Activated T-cell treated with anti-CD3 and anti-CD28 coated beads, Interleukin-2, amount 50 U/mL, for 4 hours (primary cell): ENCODE measurements at regions not wholly inside any gene's neighbourhood (a gene's known extent, or its start where the extent isn't known, plus 50 kb on each side); places are given as distances from the start of the nearest gene placed in this dataset.
"Not testable (repeated sequence)": the region's sequence is repeated elsewhere in the genome, so short reads cannot be mapped to it uniquely, and the experiment has no call there.

ENCODE experiments used
- ATAC-seq, 2 donors: fragments of 200-7000 bp; cut with Tn5 transposase; one replicate each; pipeline ENCODE4 v1.10.0; 2021
- DNase-seq: peaks from one replicate; pipeline ENCODE4 v3.0.0-alpha.2; 2020
- H3K27me3 Mint-ChIP-seq: one replicate; pipeline ENCODE4 v1.8.0; 2021; ENCODE audit warnings: low read depth, mixed read lengths
- H3K36me3 Mint-ChIP-seq: one replicate; pipeline ENCODE4 v1.8.0; 2022; ENCODE audit warnings: mixed read lengths; ENCODE audit not compliant: insufficient read depth
- H3K4me1 Mint-ChIP-seq: one replicate; pipeline ENCODE4 v1.8.0; 2021; ENCODE audit warnings: low read depth, mixed read lengths
- H3K4me3 Mint-ChIP-seq: one replicate; pipeline ENCODE4 v1.8.0; 2021; ENCODE audit warnings: mild to moderate bottlenecking, moderate library complexity, mixed read lengths
- H3K9me3 Mint-ChIP-seq: one replicate; pipeline ENCODE4 v1.8.0; 2021; ENCODE audit warnings: mixed read lengths

DNA sequence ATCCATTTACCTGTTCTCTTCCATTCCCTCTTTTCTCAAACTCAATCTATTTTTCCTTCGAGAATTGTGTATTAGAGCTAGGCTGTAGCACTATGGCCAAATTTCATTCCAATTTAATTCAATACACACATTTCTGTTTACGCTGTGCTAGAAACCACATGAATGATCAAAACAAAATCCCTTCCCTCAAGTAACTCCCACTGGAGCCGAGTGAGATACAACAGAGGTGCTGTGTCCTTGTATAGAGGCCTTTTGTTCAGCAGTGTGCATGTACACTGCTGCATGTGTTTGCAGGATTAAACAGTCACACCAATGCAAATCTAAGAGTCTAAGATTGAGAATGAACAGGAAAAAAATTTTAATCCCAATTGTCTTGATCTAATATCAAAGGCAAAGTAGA lies 734.2 kb downstream of the RAPGEF2 start:
- no peaks in the 10 kb centered on the region for H3K27me3 Mint-ChIP-seq
- ATAC-seq: no peak
- H3K4me3 Mint-ChIP-seq: no peak overlapping the region
- peaks cover 3% of the 10 kb centered on the region for H3K9me3 Mint-ChIP-seq
- H3K4me1 Mint-ChIP-seq: no peaks in the 10 kb centered on the region
- no peaks in the 10 kb centered on the region for H3K36me3 Mint-ChIP-seq
- no peak for DNase-seq

- ATAC-seq: no peak
- Mint-ChIP-seq H3K4me3 (no peak overlapping the region), H3K9me3 (peaks cover 4% of the 10 kb centered on the region), H3K27me3 (no peaks in the 10 kb centered on the region), H3K36me3 (no peaks in the 10 kb centered on the region), H3K4me1 (no peaks in the 10 kb centered on the region)
- no peak for DNase-seq
These were observed 752.9 kb downstream of the RAPGEF2 start for GRCh38 chr4:159855731-159856130.

DNA sequence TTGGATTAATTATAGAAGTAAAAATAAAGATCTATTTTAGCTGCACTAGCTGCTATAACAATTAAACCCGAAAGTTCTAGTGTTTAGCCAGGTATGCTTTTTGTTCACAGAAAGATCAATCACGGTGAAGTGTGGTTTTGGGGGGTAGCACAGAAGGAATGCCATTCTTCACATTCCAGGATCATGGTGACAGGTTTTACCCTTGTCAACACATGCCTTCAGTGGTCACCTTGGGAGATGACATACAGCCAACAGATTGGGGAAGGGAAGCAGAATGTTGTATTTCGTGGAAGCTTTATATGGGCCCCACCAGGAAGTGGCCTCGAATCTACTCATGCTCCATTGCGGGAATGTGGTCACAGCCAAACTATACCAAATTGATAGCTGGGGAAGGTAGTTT lies 753.6 kb downstream of the RAPGEF2 start:
- DNase-seq (no peak), ATAC-seq (no peak)
- H3K27me3 Mint-ChIP-seq: no peaks in the 10 kb centered on the region
- H3K4me1 Mint-ChIP-seq: no peaks in the 10 kb centered on the region
- peaks cover 8% of the 10 kb centered on the region for H3K9me3 Mint-ChIP-seq
- no peaks in the 10 kb centered on the region for H3K36me3 Mint-ChIP-seq
- no peak overlapping the region for H3K4me3 Mint-ChIP-seq

DNA sequence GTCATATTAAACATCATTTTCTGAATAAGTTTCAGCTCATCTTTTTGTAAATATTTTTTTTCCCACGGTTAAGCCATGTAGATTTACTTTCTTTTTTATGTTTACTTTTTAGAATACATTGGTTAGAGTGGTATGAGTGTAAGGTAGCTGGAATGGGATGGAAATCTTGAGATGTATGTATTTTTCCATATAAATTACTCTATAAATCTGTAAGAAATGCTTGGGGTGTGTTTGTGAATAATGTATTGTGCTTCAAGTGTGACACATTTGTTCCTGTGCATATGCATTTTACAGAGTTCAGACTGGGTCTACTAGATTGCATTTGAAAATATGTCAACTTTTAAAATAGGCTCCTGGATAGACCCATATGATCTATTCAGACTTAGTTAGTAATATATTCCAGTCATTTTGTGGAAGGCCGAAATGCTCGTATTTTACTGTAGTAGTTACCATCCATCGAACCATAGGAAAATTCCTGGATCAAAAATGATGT lies 756.8 kb downstream of the RAPGEF2 start:
- H3K4me3 Mint-ChIP-seq: no peak overlapping the region
- no peak for DNase-seq
- no peaks in the 10 kb centered on the region for H3K36me3 Mint-ChIP-seq
- no peaks in the 10 kb centered on the region for H3K4me1 Mint-ChIP-seq
- no peak for ATAC-seq
- no peaks in the 10 kb centered on the region for H3K27me3 Mint-ChIP-seq
- peaks cover 10% of the 10 kb centered on the region for H3K9me3 Mint-ChIP-seq

DNA sequence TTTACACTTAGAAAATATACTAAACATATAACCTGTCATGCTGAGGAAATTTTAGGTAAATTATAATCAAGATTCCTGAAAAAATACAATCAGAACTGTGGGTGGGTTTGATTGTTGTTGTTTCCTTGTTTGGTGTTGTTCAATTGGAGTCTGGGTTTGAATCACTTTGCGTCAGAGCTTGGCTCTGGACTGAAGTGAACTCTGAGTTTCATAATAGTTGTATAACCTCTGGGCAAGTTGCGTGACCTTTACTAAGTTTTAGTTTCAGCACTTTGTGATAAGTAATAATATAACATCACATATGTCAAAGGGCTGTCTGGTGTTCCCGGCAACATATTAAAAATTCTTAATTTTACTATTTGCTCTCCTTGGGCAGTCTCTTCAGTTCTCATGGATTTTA lies 758.1 kb downstream of the RAPGEF2 start:
- Mint-ChIP-seq H3K36me3 (no peaks in the 10 kb centered on the region), H3K9me3 (peaks cover 10% of the 10 kb centered on the region), H3K4me3 (no peak overlapping the region), H3K4me1 (no peaks in the 10 kb centered on the region), H3K27me3 (no peaks in the 10 kb centered on the region)
- DNase-seq (no peak), ATAC-seq (no peak)

- no peak for DNase-seq
- H3K36me3 Mint-ChIP-seq: no peaks in the 10 kb centered on the region
- no peaks in the 10 kb centered on the region for H3K4me1 Mint-ChIP-seq
- no peak for ATAC-seq
- no peaks in the 10 kb centered on the region for H3K27me3 Mint-ChIP-seq
- peaks cover 9% of the 10 kb centered on the region for H3K9me3 Mint-ChIP-seq
- no peak overlapping the region for H3K4me3 Mint-ChIP-seq
These were observed 761.5 kb downstream of the RAPGEF2 start for GRCh38 chr4:159864337-159864736.

GRCh38 chr4:159867673-159868072 lies 764.8 kb downstream of the RAPGEF2 start:
- H3K4me1 Mint-ChIP-seq: no peaks in the 10 kb centered on the region
- peaks cover 3% of the 10 kb centered on the region for H3K9me3 Mint-ChIP-seq
- H3K4me3 Mint-ChIP-seq: no peak overlapping the region
- no peak for ATAC-seq
- DNase-seq: no peak
- H3K36me3 Mint-ChIP-seq: no peaks in the 10 kb centered on the region
- no peaks in the 10 kb centered on the region for H3K27me3 Mint-ChIP-seq

DNA sequence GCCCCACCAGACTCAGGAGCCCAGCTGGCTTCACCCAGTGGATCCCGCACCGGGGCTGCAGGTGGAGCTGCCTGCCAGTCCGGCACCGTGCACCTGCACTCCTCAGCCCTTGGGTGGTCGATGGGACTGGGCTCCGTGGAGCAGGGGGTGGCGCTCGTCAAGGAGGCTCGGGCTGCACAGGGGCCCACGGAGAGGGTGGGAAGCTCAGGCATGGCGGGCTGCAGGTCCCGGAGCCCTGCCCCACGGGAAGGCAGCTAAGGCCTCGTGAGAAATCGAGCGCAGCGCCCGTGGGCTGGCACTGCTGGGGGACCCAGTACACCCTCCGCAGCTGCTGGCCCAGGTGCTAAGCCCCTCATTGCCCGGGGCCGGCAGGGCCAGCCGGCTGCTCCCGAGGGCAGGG lies 766.1 kb downstream of the RAPGEF2 start:
- not testable (repeated sequence) for H3K4me1 Mint-ChIP-seq, H3K36me3 Mint-ChIP-seq, ATAC-seq, DNase-seq, H3K27me3 Mint-ChIP-seq, H3K9me3 Mint-ChIP-seq, H3K4me3 Mint-ChIP-seq

DNA sequence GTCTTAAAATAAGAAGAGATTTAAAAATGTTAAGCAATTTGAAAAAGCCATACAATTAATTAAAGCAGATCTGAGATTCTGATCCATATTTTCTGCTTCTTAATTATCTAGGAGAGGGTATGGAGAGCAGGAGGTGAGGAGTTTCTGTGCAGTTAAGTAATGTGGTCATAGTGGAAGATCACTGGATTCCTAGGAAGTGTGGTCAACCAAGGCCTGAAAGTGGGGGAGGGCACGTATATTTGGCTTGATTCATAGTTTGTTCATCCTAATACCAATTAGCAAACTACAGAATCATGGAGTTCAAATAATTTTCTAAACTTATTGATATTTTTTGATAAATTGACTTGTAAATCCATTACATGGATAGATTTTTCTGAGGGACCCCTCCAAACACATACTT lies 768.3 kb downstream of the RAPGEF2 start:
- Mint-ChIP-seq H3K4me3 (no peak overlapping the region), H3K36me3 (no peaks in the 10 kb centered on the region), H3K4me1 (no peaks in the 10 kb centered on the region), H3K27me3 (no peaks in the 10 kb centered on the region), H3K9me3 (peaks cover 3% of the 10 kb centered on the region)
- ATAC-seq (no peak), DNase-seq (no peak)

GRCh38 chr4:159881158-159881557 lies 778.3 kb downstream of the RAPGEF2 start:
- H3K4me3 Mint-ChIP-seq: no peak overlapping the region
- no peaks in the 10 kb centered on the region for H3K36me3 Mint-ChIP-seq
- peaks cover 7% of the 10 kb centered on the region for H3K9me3 Mint-ChIP-seq
- ATAC-seq: no peak
- DNase-seq: no peak
- no peaks in the 10 kb centered on the region for H3K27me3 Mint-ChIP-seq
- no peaks in the 10 kb centered on the region for H3K4me1 Mint-ChIP-seq

- Mint-ChIP-seq H3K36me3 (no peaks in the 10 kb centered on the region), H3K4me1 (no peaks in the 10 kb centered on the region), H3K9me3 (peaks cover 3% of the 10 kb centered on the region)
These were observed 782.1 kb downstream of the RAPGEF2 start for GRCh38 chr4:159884989-159885388.

GRCh38 chr4:159899596-159899995 lies 796.7 kb downstream of the RAPGEF2 start:
- Mint-ChIP-seq H3K4me3 (no peak overlapping the region), H3K9me3 (peaks cover 16% of the 10 kb centered on the region), H3K27me3 (no peaks in the 10 kb centered on the region), H3K36me3 (no peaks in the 10 kb centered on the region), H3K4me1 (no peaks in the 10 kb centered on the region)
- no peak for DNase-seq
- ATAC-seq: no peak

More at GRCh38 chr4:159884989-159885388, 782.1 kb downstream of the RAPGEF2 start:
- Mint-ChIP-seq H3K27me3 (no peaks in the 10 kb centered on the region), H3K4me3 (no peak overlapping the region)
- ATAC-seq: no peak
- no peak for DNase-seq

DNA sequence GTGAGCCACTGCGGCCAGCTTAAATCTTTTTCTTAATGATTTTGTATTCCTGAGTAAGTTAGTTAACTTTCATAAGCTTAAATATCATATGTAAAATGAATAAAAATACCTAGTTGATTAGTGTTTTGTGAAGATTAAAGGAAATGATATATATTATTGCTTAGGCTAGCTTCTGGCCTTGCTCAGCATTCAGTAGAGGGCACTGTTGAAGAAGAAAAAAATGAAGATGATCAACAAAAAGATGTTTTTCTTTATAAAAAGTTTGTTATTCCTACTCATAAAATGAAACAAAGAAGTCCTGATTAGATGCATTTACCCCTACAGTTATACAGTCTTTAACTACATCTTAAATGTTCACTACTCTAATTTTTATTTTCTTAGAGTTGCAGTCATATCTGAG lies 797.7 kb downstream of the RAPGEF2 start:
- Mint-ChIP-seq H3K27me3 (no peaks in the 10 kb centered on the region), H3K4me3 (no peak overlapping the region), H3K36me3 (no peaks in the 10 kb centered on the region), H3K4me1 (no peaks in the 10 kb centered on the region), H3K9me3 (peaks cover 10% of the 10 kb centered on the region)
- ATAC-seq (no peak), DNase-seq (no peak)

GRCh38 chr4:159902648-159903047 lies 799.8 kb downstream of the RAPGEF2 start:
- ATAC-seq: no peak
- H3K36me3 Mint-ChIP-seq: no peaks in the 10 kb centered on the region
- H3K9me3 Mint-ChIP-seq: peaks cover 16% of the 10 kb centered on the region
- no peak overlapping the region for H3K4me3 Mint-ChIP-seq
- H3K27me3 Mint-ChIP-seq: no peaks in the 10 kb centered on the region
- DNase-seq: no peak
- no peaks in the 10 kb centered on the region for H3K4me1 Mint-ChIP-seq

DNA sequence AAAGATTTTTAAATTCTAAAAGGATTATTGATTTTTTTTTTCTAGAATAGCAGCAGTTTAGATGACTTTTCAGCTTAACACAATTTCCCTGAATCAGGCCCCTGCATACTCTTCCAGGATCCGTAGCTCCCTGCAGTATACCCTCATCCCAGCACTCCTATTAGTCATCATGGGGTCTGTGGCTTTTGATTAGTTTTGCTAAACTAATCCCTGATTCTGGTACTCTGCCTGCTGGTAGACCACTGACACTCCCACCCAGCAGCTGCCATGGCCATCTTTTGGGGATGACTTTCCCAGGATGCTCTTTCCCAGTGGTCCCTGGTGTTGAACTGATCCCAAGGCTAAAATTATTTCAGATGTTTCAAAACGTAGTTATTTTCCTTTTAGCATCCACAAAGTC lies 802.0 kb downstream of the RAPGEF2 start:
- H3K4me3 Mint-ChIP-seq: no peak overlapping the region
- H3K9me3 Mint-ChIP-seq: peaks cover 14% of the 10 kb centered on the region
- H3K27me3 Mint-ChIP-seq: no peaks in the 10 kb centered on the region
- no peaks in the 10 kb centered on the region for H3K4me1 Mint-ChIP-seq
- H3K36me3 Mint-ChIP-seq: no peaks in the 10 kb centered on the region
- ATAC-seq: no peak
- no peak for DNase-seq

DNA sequence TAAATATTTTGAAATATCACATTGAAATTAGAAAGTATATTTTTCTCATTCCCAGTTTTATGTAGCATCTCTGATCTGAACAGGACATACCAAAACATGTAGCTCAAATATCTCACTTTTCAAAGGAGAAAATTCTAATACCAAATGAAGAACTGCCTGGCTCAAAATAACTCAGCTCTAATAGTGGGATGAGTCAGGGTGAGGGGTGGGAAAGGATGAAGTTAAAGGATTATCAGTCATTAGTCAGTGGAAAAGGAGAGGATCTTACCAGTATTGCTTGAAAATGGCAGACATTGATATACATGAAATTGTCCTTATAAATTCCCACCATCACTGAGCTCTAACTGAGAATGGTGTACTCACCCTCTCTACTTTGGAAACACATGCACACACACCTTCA lies 803.2 kb downstream of the RAPGEF2 start:
- Mint-ChIP-seq H3K4me1 (no peaks in the 10 kb centered on the region), H3K9me3 (peaks cover 14% of the 10 kb centered on the region), H3K36me3 (no peaks in the 10 kb centered on the region), H3K4me3 (no peak overlapping the region), H3K27me3 (no peaks in the 10 kb centered on the region)
- no peak for ATAC-seq
- no peak for DNase-seq
